Left lung (tissue), 4 donors: ENCODE measurements at regions not wholly inside any gene's neighbourhood (a gene's known extent, or its start where the extent isn't known, plus 50 kb on each side); places are given as distances from the start of the nearest gene placed in this dataset.

ENCODE experiments used
- ATAC-seq: fragments of 200-7000 bp; cut with Tn5 transposase; one replicate; pipeline ENCODE4 v1.9.1; 2020; ENCODE audit warnings: moderate library complexity
- DNase-seq, 4 donors: peaks; one replicate each; pipeline ENCODE4 v3.0.0-alpha.2; 2013 to 2020
- H3K27ac ChIP-seq, 2 donors: fragments of 200-600 bp; sonication (generic) in 1 of 2; one replicate each; pipeline versions ENCODE4 v1.5.0 to v1.8.0; 2020 to 2021
- H3K27me3 ChIP-seq, 2 donors: fragments of 200-600 bp; sonication (generic) in 1 of 2; one replicate each; pipeline versions ENCODE4 v1.5.0 to v1.8.0; 2020 to 2021
- H3K36me3 ChIP-seq, 2 donors: fragments of 200-600 bp; sonication (generic) in 1 of 2; one replicate each; pipeline versions ENCODE4 v1.5.0 to v1.8.0; 2020 to 2021
- H3K4me1 ChIP-seq, 2 donors: fragments of 200-600 bp; one replicate each; pipeline ENCODE4 v1.8.0; 2021
- H3K4me3 ChIP-seq, 2 donors: fragments of 200-600 bp; sonication (generic) in 1 of 2; one replicate each; pipeline versions ENCODE4 v1.5.0 to v1.8.0; 2020 to 2021; ENCODE audit warnings: mild to moderate bottlenecking in 1 of 2
- H3K9me3 ChIP-seq, 2 donors: fragments of 200-600 bp; sonication (generic) in 1 of 2; one replicate each; pipeline versions ENCODE4 v1.5.0 to v1.8.0; 2020 to 2021
- intact Hi-C, 2 donors: fragments of 100-400 bp; cut with DNase I; formaldehyde crosslinking; loops; one replicate each; pipeline versions ENCODE4 v1.11.2 to v1.14.2; 2022
- TF ChIP-seq, protein P1 (sequence below), 2 donors: fragments of 200-600 bp; sonication (generic) in 1 of 2; IDR thresholded peaks; one replicate each; pipeline versions ENCODE4 v1.5.0 to v1.8.0; 2021; ENCODE audit warnings: antibody characterized with exemption in 2 of 2
- donor health status: DM: no; HTN: yes; CAD: no.
- donor health status: DM: no; HTN: no; CAD: no.

DNA sequence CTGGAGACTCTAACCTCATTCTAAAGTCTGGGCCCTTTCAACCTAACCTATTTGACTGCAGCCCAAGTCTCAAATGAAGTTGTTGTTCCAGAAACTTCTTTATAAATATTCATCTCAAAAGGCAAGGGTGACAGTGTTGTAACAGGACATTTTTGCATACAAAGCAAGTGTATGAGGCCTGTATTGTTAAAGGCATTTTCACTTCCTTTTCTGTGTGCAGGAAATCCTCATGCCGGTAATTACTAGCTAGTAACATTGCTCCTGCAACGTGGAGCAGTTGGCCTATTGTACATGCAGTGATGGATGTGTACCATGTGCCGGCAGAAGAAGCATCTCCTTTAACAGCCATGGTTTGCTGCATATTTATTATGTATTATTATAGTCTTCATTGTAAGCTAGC lies 156.5 kb upstream of the RMST start:
- no peak overlapping the region for H3K27ac ChIP-seq

DNA sequence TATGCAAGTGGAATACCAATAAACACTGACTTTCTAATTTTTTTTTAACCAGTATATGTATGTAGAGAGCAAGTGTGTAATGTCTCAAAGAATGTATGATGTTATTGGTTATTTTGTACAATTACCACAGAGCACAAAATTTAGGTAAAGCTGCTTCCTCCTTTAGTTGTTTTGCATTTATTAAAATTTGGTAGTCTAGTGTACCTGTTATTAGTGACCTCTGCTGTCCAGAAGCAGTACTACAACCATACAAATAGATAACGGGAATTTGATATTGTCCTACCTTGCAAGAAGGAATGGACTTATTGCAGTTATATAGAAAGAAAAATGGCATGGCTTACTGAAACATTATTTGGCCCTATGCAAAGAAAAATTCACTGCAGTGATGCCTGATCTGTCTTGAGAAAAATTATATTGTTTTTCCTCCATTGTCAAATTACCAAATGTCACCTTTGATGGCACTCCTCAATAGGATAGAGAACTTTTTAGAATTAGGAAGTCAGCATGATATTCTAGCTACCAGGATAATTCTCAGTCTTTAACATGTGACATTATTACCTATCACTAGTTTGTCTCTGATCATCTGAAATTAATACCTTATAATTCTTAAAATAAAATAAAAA lies 153.9 kb upstream of the RMST start:
- peak in 2 of 4 donors; percentile 16 to 47 for DNase-seq
- Histone ChIP-seq H3K4me3 (no peak overlapping the region), H3K4me1 (peaks cover 0 to 4% of the 10 kb centered on the region in 2 donors), H3K27ac (no peak overlapping the region), H3K27me3 (no peaks in the 10 kb centered on the region), H3K36me3 (no peaks in the 10 kb centered on the region), H3K9me3 (no peaks in the 10 kb centered on the region)
- intact Hi-C loops, result loop anchor here in 1 of 2 donors (10.0 kb wide), 1 partner anchor 314 kb away; no protein-coding TSS in a partner anchor
- peak; percentile 76 for ATAC-seq
- TF ChIP-seq, protein P1, sequence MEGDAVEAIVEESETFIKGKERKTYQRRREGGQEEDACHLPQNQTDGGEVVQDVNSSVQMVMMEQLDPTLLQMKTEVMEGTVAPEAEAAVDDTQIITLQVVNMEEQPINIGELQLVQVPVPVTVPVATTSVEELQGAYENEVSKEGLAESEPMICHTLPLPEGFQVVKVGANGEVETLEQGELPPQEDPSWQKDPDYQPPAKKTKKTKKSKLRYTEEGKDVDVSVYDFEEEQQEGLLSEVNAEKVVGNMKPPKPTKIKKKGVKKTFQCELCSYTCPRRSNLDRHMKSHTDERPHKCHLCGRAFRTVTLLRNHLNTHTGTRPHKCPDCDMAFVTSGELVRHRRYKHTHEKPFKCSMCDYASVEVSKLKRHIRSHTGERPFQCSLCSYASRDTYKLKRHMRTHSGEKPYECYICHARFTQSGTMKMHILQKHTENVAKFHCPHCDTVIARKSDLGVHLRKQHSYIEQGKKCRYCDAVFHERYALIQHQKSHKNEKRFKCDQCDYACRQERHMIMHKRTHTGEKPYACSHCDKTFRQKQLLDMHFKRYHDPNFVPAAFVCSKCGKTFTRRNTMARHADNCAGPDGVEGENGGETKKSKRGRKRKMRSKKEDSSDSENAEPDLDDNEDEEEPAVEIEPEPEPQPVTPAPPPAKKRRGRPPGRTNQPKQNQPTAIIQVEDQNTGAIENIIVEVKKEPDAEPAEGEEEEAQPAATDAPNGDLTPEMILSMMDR (IDR thresholded peaks at IDR 0.05), result peak; percentile 59 to 79

More for the DNA sequence above, 156.5 kb upstream of the RMST start:
- Histone ChIP-seq H3K36me3 (no peaks in the 10 kb centered on the region), H3K4me3 (no peak overlapping the region), H3K9me3 (no peaks in the 10 kb centered on the region), H3K27me3 (no peaks in the 10 kb centered on the region), H3K4me1 (peaks cover 0 to 4% of the 10 kb centered on the region in 2 donors)
- intact Hi-C loops, result loop anchor here in 1 of 2 donors (10.0 kb wide), 1 partner anchor 311 kb away; no protein-coding TSS in a partner anchor
- DNase-seq, result peak in 1 of 4 donors; percentile 5
- TF ChIP-seq, protein P1 (IDR thresholded peaks at IDR 0.05), result no peak
- ATAC-seq, result no peak

DNA sequence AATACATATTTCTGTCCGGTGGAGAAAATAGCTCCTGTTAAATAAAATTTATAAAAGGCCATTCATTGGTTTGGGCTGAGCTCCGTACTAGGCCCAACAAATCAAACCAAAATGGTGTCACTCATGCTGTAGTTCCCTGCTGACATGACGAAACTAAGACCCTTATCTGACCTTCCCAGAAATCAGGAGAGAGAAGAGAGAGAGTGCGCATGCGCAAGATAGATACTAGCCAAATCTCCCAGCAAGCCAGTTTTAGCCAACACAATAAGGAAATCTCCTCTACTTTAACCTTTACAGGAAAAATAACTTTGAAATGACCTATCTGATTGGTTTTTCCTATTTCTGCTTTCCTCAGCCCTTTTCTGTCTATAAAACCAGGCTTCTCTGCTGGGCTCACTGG lies 152.7 kb upstream of the RMST start:
- TF ChIP-seq, protein P1 (IDR thresholded peaks at IDR 0.05), result no peak
- ATAC-seq (no peak), DNase-seq (no peak)
- Histone ChIP-seq H3K27me3 (no peaks in the 10 kb centered on the region), H3K4me3 (no peak overlapping the region), H3K4me1 (peaks cover 0 to 4% of the 10 kb centered on the region in 2 donors), H3K9me3 (no peaks in the 10 kb centered on the region), H3K36me3 (no peaks in the 10 kb centered on the region), H3K27ac (no peak overlapping the region)
- intact Hi-C loops, result loop anchor here in 1 of 2 donors (10.0 kb wide), 2 partner anchors 315 to 735 kb away; no protein-coding TSS in a partner anchor

DNA sequence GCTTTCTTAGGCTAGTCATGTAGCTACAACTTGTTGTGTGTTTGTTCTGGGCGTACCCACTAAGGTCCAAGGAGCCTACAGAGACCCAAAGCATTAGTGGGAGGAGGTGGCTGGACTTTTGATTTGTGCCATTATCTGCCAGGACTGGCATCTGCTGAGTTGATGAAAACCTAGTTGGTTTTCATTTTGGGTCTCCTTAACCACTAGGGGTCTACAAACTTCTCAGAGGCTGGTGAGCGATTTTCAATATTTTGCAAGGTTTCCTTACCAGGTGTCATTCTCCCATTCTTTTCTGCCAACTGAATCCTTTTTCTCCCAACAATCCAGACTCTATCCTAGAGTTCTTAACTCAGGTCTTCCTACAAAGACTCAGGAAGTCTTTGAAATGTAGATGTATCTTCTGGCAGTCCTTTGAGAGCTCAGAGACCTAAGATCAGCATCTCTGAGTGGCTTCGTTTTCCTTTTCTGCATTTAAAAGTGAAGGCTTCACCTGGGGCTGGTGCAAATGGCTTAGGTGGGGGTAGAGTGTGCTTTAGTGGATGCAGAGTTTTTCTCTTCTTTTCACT lies 150.0 kb upstream of the RMST start:
- Histone ChIP-seq H3K27ac (no peak overlapping the region), H3K9me3 (no peaks in the 10 kb centered on the region), H3K4me3 (no peak overlapping the region), H3K4me1 (no peaks in the 10 kb centered on the region), H3K27me3 (no peaks in the 10 kb centered on the region), H3K36me3 (no peaks in the 10 kb centered on the region)
- ATAC-seq (no peak), DNase-seq (no peak)
- intact Hi-C loops, result loop anchor here in 1 of 2 donors (10.0 kb wide), 1 partner anchor 738 kb away; no protein-coding TSS in a partner anchor
- TF ChIP-seq, protein P1 (IDR thresholded peaks at IDR 0.05), result no peak

DNA sequence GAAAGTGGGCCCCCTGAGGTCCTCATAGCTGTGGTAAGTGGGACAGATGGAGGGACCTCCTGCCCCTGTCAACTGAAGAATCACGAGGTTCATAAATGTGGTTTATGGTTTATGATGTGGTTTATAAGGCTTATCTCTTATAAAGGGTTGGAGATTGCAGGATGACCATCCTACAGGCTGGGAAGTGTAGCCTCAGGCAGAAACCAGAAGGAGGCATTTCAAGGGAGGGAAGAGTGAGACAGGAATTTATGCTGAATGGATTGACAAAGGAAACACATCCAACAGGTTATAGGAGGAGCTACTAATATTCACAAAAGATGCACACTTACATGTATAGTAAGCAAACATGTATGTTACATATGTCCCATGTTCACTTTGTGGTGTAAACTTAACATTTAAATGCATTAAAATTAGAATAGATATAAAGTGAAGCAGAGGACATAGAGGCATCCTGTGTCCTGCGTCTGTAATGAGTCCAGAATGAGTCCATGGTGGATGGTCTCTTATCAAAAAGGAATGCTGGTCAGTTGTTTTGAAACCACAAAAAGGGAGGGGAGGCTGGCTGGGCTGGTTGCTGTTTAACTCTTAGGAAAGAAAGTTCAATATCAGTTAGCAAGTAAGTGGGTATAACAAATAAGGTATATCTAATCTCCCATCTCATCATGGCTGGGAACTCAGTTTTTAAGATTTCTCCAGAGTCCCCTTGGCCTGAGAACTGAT lies 149.0 kb upstream of the RMST start:
- no peaks in the 10 kb centered on the region for H3K4me1 ChIP-seq
- no peak overlapping the region for H3K4me3 ChIP-seq
- ATAC-seq, result no peak
- no peak for DNase-seq
- no peak overlapping the region for H3K27ac ChIP-seq
- H3K36me3 ChIP-seq, result no peaks in the 10 kb centered on the region
- intact Hi-C loops, result loop anchor here in 1 of 2 donors (10.0 kb wide), 1 partner anchor 739 kb away; no protein-coding TSS in a partner anchor
- H3K9me3 ChIP-seq, result no peaks in the 10 kb centered on the region
- no peaks in the 10 kb centered on the region for H3K27me3 ChIP-seq
- TF ChIP-seq, protein P1 (IDR thresholded peaks at IDR 0.05), result no peak
